Renal cortical epithelial cell (primary cell): ENCODE measurements at regions not wholly inside any gene's neighbourhood (a gene's known extent, or its start where the extent isn't known, plus 50 kb on each side); places are given as distances from the start of the nearest gene placed in this dataset.

Experiments
- DNase-seq: peaks from one replicate; pipeline ENCODE4 v3.0.0-alpha.2; 2011; ENCODE audit warnings: low read depth

- no peak for DNase-seq
Observed at GRCh38 chr13:74413482-74413881, 279.3 kb upstream of the KLF12 start.

DNA sequence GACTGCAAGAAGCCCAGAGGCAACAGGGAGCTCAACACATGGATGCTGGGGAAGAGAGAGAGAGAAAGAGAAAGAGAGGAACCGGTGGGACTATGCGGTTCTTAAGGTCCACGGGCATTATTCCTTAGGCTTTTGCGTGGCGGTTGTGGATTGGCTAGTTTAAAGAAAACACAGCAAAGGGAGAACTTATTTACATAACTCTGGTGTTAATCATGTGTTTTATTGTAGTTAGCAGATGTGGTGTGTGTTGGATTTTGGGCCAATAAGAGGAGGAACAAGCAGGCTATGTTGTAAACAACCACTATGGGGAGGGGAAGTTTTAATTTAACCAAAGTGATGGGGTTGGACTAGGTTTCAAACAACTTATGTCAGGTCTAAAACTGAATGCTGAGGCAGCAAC lies 275.3 kb upstream of the KLF12 start:
- peak; percentile 1 for DNase-seq

DNA sequence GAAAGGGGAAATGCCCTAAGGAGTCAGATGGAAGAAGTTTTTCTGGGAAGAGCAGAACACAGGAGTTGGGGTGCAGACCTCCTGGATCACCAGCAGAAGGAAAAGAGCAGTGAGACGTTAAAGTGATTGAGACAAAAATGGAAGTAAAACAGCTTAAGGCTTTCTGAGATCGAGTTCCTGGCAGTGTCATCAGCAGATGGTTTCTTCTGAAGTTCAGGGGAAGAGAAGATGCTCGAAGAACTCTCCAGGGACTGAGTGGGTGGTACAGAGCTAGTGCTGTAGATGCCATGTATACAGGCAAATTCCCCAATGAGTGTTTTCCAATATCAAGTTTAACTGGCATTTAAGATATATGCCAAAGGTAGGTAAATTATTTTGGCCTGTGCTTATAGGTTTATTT lies 272.2 kb upstream of the KLF12 start:
- DNase-seq = no peak

DNA sequence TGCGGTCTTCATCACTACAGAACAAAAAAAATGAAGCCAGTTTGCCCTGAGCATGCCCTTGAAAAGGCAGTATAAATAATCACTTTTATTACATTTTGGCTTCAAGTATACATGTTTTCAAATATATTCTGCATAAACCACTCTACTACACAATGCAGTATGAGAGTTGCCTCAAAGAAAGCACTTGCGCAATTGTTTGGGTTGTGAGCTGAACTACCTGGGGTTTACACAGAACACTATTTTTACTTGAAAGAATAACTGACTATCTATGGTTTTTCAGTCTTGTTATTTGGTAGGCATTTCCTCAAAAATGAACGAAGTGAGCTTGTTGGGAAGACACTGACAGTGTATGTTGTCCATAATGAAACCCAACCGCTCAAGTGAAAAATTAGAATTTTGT lies 264.4 kb upstream of the KLF12 start:
- no peak for DNase-seq

DNA sequence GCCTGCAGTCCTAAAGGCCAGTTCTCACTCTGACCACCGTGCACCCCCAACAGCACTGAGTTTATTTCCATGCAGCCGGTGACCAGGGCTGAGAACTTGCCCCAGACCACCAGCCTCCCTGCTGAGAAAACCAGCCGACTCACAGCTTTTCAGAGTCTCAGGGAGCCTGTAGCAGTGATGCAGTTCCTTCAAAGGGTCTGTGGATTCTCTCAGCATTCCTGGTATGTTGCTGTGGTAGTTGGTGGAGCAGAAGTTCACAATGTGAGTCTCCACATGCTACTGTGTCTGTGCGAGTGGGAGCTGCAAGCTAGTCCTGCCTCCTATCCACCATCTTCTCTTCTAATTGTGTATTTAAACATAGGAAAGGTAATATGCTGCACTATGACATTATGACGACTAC lies 254.9 kb upstream of the KLF12 start:
- DNase-seq = no peak

DNA sequence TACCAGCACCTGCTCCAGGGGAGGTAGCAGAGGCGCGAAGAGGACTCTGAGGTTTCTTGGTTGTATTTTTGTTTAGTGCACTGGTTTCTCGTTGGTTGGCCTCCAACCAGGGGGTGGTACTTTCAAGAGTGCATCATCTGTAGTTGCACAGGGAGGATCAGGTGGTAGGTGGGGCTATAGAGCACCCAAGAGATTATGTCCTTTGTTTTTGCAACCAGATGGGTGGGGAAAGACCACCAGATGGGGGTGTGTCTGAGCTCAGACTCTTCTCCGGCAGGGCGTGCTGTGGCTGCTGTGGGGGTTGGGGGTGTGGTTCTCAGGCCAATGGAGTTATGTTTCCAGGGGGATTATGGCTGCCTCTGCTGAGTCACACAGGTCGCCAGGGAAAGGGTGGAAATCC lies 254.4 kb upstream of the KLF12 start:
- DNase-seq = no peak

- DNase-seq = peak; percentile 28
Observed at GRCh38 chr13:74372511-74372910, 238.3 kb upstream of the KLF12 start.

- DNase-seq = no peak
Observed at GRCh38 chr13:74367193-74367592, 233.0 kb upstream of the KLF12 start.

GRCh38 chr13:74361274-74361673 lies 227.1 kb upstream of the KLF12 start:
- no peak for DNase-seq

GRCh38 chr13:74346960-74347359 lies 212.8 kb upstream of the KLF12 start:
- no peak for DNase-seq

GRCh38 chr13:74338341-74338740 lies 204.1 kb upstream of the KLF12 start:
- DNase-seq = no peak

GRCh38 chr13:74336546-74336945 lies 202.3 kb upstream of the KLF12 start:
- no peak for DNase-seq

DNA sequence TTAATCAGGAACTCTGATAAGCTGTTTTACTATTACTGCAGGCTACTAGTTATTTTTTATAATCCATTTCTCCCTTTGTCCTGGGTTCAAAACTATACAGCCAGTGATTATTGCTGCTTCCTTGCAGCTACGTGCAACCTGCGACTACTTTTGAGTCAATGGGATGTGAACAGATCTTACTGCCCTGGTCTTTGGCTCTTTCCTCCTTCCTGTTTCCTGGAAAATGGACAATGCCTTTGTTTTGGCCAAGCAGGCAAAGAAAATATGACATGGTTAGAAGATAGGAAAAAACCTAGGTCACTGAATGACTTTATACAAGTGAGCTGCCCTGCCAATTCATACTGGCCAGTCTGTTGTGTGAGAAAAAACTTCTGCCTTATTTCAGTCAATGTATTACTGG lies 201.2 kb upstream of the KLF12 start:
- DNase-seq = no peak

GRCh38 chr13:74329962-74330361 lies 195.8 kb upstream of the KLF12 start:
- DNase-seq = peak; percentile 24

- DNase-seq = peak; percentile 11
Observed at GRCh38 chr13:74325106-74325505, 190.9 kb upstream of the KLF12 start.

DNA sequence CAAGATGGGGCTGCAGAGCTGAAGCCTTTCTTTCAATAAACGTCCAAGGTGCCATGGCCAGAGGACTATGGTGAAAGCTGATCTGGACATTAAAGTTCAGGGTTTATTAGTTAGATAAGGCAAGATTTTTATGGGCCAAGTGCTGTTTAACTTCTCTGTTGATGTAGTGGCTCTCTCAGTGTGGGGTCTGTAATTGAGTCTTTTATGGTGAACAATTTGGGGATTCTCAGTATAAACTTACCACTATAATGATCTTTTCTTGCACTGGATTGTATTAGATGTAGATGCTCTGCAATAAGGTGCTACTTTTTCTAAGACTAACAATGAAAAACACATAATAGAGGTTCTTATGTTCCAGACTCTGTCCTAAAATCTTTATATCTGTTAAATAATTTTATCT lies 190.1 kb upstream of the KLF12 start:
- no peak for DNase-seq

- DNase-seq = no peak
Observed at GRCh38 chr13:74322562-74322961, 188.4 kb upstream of the KLF12 start.

DNA sequence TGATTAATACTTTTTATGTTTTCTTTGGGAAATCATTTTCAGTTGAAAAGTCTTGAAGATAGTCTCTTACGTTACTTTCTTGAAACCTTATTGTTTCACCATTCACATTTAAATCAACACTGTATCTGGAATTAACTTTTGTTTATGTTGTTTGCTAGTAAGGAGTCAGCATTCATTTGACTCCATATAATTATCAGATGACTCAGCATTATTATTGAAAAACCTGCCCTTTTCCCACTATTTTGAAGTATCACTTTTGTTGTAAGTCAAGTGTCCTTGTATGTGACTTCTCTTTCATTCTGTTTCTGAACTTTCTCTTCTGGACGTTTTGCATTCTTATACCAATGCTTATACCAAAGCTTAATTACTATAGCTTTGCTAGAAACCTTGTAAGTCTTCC lies 186.1 kb upstream of the KLF12 start:
- DNase-seq = no peak

DNA sequence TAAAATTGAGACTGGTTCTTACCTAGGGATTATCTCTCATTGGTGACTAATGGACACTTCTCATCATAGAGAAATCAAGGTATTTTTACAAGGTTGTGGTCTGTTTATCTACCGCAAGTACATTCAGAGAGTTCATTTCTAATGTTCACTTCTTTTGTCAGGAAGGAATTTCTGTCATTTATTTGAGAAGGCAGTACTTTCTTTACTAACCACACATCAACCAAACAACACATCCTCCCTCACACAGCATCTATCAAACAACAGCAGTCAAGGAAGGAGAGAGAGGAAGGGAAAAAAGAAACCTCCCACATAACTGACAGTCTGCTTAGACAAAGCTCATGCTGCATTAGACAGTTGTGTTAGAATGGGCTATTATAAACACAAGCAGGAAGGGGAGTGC lies 182.3 kb upstream of the KLF12 start:
- peak; percentile 33 for DNase-seq

- DNase-seq = peak; percentile 21
Observed at GRCh38 chr13:74306496-74306895, 172.3 kb upstream of the KLF12 start.

DNA sequence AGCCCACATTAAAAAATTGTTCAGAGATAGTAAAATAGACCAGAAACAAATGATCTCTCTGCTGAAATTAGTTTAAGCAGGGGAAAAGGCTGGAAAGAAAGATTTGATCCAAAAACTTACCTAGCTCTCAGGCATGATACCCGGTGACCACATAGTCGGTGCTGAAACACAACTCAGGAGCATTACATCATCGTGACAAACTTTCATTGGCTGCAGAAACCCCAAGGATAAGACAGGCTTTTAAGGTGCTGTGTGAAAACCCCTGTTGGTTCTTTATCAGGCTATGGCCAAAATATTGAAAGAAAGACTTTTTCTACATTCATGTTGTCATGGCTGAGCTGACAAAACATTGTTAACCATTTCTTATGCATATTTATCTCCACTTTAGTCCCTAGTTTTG lies 171.7 kb upstream of the KLF12 start:
- peak; percentile 3 for DNase-seq

GRCh38 chr13:74301258-74301935 lies 167.2 kb upstream of the KLF12 start:
- no peak for DNase-seq

DNA sequence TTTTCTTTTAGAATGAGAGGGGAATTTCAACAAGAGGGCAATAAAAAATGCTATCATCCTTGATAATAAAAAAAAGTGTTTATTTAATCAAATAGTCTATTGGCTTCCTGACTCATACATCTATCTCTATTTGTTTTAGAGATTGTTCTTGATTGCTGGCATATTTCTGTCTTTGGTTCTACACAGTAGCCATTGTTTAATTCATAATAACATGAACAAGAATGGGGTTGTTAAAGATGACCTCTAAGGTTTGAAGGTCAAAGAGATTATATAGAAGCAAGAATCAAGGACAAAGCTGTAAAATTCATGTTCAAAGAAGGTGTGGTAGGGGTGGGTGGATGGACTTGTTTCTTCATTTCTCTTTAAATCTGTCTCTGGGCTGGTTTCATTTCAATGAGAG lies 166.0 kb upstream of the KLF12 start:
- DNase-seq = no peak

- no peak for DNase-seq
Observed at GRCh38 chr13:74299721-74300120, 165.5 kb upstream of the KLF12 start.
